ENCODE measurements at regions not wholly inside any gene's neighbourhood (a gene's known extent, or its start where the extent isn't known, plus 50 kb on each side); places are given as distances from the start of the nearest gene placed in this dataset.

GRCh38 chr17:55668312-55668920 lies 54.2 kb downstream of the TMEM100 start:
- no peaks in the 10 kb centered on the region for H3K36me3 ChIP-seq (ENCODE audit: control insufficient read depth in 5 of 5, insufficient read depth in 5 of 5, low read length in 5 of 5)
- H3K9ac ChIP-seq (ENCODE audit: low read length in 5 of 5): no peak overlapping the region
- no peaks in the 10 kb centered on the region for H3K27me3 ChIP-seq (ENCODE audit: control insufficient read depth in 5 of 5, insufficient read depth in 4 of 5, low read length in 5 of 5)
- H3K27ac ChIP-seq (ENCODE audit: low read depth, low read length): no peak overlapping the region
- no peak overlapping the region for H3K4me3 ChIP-seq (ENCODE audit: low read depth in 1 of 5, low read length in 5 of 5)
- peaks cover 0 to 12% (median 6%) of the 10 kb centered on the region in 5 donors for H3K4me1 ChIP-seq (ENCODE audit: control insufficient read depth in 5 of 5, insufficient read depth in 5 of 5, low read length in 5 of 5)
- no peaks in the 10 kb centered on the region for H3K9me3 ChIP-seq (ENCODE audit: control insufficient read depth in 5 of 5, low read length in 5 of 5)

DNA sequence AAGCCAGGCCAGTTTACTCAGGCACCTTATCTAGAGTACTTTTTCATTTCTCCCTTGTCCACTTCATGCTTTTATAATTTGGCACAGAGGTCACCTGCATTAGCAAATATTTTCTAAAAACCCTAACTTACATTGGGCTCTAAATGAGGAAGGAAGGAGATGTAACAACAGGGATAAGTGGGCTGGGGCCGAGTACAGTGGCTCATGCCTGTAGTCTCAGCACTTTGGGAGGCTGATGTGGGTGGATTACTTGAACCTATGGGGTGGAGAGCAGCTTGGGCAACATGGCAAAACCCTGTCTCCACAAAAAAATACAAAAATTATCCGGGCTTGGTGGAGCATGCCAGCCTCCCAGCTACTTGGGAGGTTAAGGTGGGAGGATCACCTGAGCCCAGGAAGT lies 55.9 kb downstream of the TMEM100 start:
- Histone ChIP-seq H3K9me3 (ENCODE audit: control insufficient read depth in 5 of 5, low read length in 5 of 5) (no peaks in the 10 kb centered on the region), H3K36me3 (ENCODE audit: control insufficient read depth in 5 of 5, insufficient read depth in 5 of 5, low read length in 5 of 5) (no peaks in the 10 kb centered on the region), H3K27me3 (ENCODE audit: control insufficient read depth in 5 of 5, insufficient read depth in 4 of 5, low read length in 5 of 5) (no peaks in the 10 kb centered on the region), H3K9ac (ENCODE audit: low read length in 5 of 5) (no peak overlapping the region), H3K4me1 (ENCODE audit: control insufficient read depth in 5 of 5, insufficient read depth in 5 of 5, low read length in 5 of 5) (no peaks in the 10 kb centered on the region), H3K4me3 (ENCODE audit: low read depth in 1 of 5, low read length in 5 of 5) (no peak overlapping the region), H3K27ac (ENCODE audit: low read depth, low read length) (no peak overlapping the region)

DNA sequence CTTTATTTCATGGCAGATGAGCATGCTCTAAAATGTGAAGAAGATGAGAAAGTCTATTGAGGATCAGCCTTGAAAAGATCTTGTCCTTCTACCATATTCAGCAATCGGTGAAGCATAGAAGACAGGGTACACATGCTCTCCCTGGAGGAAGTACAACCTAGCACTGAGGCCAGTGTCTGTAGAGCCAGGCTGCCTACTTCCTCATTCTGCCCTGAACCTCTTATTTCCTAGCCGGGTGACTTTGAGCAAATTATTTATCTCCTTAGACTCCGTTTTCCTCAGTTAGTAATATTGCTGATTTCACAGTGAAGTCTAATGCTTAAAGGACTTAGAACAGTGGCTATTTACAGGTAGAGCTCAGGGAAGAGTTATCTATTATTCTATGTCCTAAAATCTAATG lies 58.4 kb downstream of the TMEM100 start:
- no peak overlapping the region for H3K9ac ChIP-seq (ENCODE audit: low read length in 5 of 5)
- H3K9me3 ChIP-seq (ENCODE audit: control insufficient read depth in 5 of 5, low read length in 5 of 5): no peaks in the 10 kb centered on the region
- no peak overlapping the region for H3K27ac ChIP-seq (ENCODE audit: low read depth, low read length)
- no peak overlapping the region for H3K4me3 ChIP-seq (ENCODE audit: low read depth in 1 of 5, low read length in 5 of 5)
- H3K4me1 ChIP-seq (ENCODE audit: control insufficient read depth in 5 of 5, insufficient read depth in 5 of 5, low read length in 5 of 5): peaks cover 0 to 15% (median 12%) of the 10 kb centered on the region in 5 donors
- H3K36me3 ChIP-seq (ENCODE audit: control insufficient read depth in 5 of 5, insufficient read depth in 5 of 5, low read length in 5 of 5): no peaks in the 10 kb centered on the region
- no peaks in the 10 kb centered on the region for H3K27me3 ChIP-seq (ENCODE audit: control insufficient read depth in 5 of 5, insufficient read depth in 4 of 5, low read length in 5 of 5)

DNA sequence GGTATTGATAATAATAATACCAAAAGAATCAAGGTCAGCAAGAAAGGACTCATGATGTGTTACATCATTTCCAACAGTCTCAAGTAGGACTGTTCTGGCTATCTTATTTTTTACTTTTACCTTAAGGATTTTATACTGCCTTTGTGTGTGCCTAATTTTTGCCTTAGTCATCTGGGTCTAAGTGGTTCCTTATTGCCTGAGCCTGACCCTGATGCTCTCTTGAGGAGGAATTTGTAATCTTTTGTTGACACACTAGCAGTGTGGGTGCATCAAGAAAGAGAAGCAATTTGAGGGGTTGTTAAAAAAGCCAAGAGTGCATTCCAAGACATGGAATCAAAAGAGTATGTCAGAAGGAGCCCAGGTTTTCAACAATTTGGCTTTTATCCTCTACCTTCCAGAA lies 59.3 kb downstream of the TMEM100 start:
- Histone ChIP-seq H3K9me3 (ENCODE audit: control insufficient read depth in 5 of 5, low read length in 5 of 5) (no peaks in the 10 kb centered on the region), H3K36me3 (ENCODE audit: control insufficient read depth in 5 of 5, insufficient read depth in 5 of 5, low read length in 5 of 5) (no peaks in the 10 kb centered on the region)

GRCh38 chr17:55661963-55662834 lies 60.5 kb downstream of the TMEM100 start:
- H3K4me1 ChIP-seq (ENCODE audit: control insufficient read depth in 5 of 5, insufficient read depth in 5 of 5, low read length in 5 of 5): peaks cover 0 to 15% (median 12%) of the 10 kb centered on the region in 5 donors

More for the DNA sequence above, 59.3 kb downstream of the TMEM100 start:
- Histone ChIP-seq H3K27me3 (ENCODE audit: control insufficient read depth in 5 of 5, insufficient read depth in 4 of 5, low read length in 5 of 5) (no peaks in the 10 kb centered on the region), H3K4me1 (ENCODE audit: control insufficient read depth in 5 of 5, insufficient read depth in 5 of 5, low read length in 5 of 5) (peaks cover 0 to 15% (median 12%) of the 10 kb centered on the region in 5 donors), H3K27ac (ENCODE audit: low read depth, low read length) (no peak overlapping the region), H3K4me3 (ENCODE audit: low read depth in 1 of 5, low read length in 5 of 5) (no peak overlapping the region), H3K9ac (ENCODE audit: low read length in 5 of 5) (no peak overlapping the region)

DNA sequence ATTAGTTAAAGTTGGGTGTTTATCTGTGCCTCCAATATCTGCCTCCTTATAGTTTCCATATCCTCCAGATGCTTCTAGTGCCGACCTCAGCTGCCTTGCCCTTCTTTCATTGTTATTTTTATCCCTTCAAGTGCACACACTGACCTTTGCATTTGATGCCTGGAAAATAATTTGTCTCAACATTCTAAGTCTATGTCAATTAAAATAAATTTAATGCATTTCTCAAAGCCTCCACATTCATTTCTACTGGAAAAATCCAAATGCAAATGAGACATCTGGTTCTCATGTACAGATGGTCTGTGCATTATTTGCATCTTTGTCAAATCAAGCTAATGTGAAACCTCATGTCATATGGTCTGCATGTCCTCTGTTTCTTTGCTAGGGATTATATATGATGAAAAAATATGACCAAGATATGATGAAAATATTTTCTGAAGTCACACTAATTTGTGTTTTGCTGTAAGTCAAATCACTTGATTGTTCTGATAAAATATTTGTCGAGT lies 61.4 kb downstream of the TMEM100 start:
- Histone ChIP-seq H3K9ac (ENCODE audit: low read length in 5 of 5) (no peak overlapping the region), H3K4me1 (ENCODE audit: control insufficient read depth in 5 of 5, insufficient read depth in 5 of 5, low read length in 5 of 5) (peaks cover 0 to 15% (median 12%) of the 10 kb centered on the region in 5 donors), H3K36me3 (ENCODE audit: control insufficient read depth in 5 of 5, insufficient read depth in 5 of 5, low read length in 5 of 5) (no peaks in the 10 kb centered on the region), H3K4me3 (ENCODE audit: low read depth in 1 of 5, low read length in 5 of 5) (no peak overlapping the region), H3K27me3 (ENCODE audit: control insufficient read depth in 5 of 5, insufficient read depth in 4 of 5, low read length in 5 of 5) (no peaks in the 10 kb centered on the region), H3K27ac (ENCODE audit: low read depth, low read length) (no peak overlapping the region), H3K9me3 (ENCODE audit: control insufficient read depth in 5 of 5, low read length in 5 of 5) (no peaks in the 10 kb centered on the region)

More at GRCh38 chr17:55661963-55662834, 60.5 kb downstream of the TMEM100 start:
- H3K4me3 ChIP-seq (ENCODE audit: low read depth in 1 of 5, low read length in 5 of 5): no peak overlapping the region
- no peaks in the 10 kb centered on the region for H3K27me3 ChIP-seq (ENCODE audit: control insufficient read depth in 5 of 5, insufficient read depth in 4 of 5, low read length in 5 of 5)
- H3K9me3 ChIP-seq (ENCODE audit: control insufficient read depth in 5 of 5, low read length in 5 of 5): no peaks in the 10 kb centered on the region
- no peak overlapping the region for H3K9ac ChIP-seq (ENCODE audit: low read length in 5 of 5)
- no peaks in the 10 kb centered on the region for H3K36me3 ChIP-seq (ENCODE audit: control insufficient read depth in 5 of 5, insufficient read depth in 5 of 5, low read length in 5 of 5)
- no peak overlapping the region for H3K27ac ChIP-seq (ENCODE audit: low read depth, low read length)

DNA sequence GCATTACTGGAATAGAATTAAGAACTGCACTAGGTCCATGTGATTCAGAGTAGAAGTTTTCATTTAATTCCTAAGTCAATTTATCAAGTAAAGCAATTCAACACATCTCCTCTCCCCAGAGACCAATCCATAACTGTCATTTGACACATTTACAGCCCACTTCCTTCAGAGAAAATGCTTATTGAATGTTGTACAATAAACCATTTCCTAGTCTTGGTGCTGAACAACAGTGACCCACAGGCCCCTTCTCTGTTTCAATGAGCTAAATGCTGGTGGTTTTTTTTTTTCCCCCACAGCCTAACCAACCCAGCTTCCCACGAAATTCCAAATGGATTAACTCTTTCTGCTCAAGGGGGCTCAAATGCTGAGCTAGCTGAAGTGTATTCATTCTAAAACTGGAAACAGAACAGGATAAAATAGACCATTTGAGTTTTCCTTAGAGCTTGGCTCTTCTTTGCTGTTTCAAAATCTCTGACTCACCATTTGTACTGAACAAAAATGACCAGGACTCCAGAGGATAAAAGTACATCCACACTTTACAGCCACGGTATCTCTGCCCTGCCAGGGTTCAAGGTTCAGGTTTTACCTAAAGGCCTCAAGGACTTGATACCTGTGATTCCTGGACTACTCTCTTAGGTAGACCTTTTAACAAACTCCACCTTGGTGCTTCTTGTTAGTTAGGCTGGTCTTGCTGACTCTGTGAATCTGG lies 62.3 kb downstream of the TMEM100 start:
- Histone ChIP-seq H3K36me3 (ENCODE audit: control insufficient read depth in 5 of 5, insufficient read depth in 5 of 5, low read length in 5 of 5) (no peaks in the 10 kb centered on the region), H3K27ac (ENCODE audit: low read depth, low read length) (peak overlapping the region; percentile 9), H3K4me1 (ENCODE audit: control insufficient read depth in 5 of 5, insufficient read depth in 5 of 5, low read length in 5 of 5) (peaks cover 0 to 15% (median 12%) of the 10 kb centered on the region in 5 donors), H3K9me3 (ENCODE audit: control insufficient read depth in 5 of 5, low read length in 5 of 5) (no peaks in the 10 kb centered on the region), H3K27me3 (ENCODE audit: control insufficient read depth in 5 of 5, insufficient read depth in 4 of 5, low read length in 5 of 5) (no peaks in the 10 kb centered on the region), H3K9ac (ENCODE audit: low read length in 5 of 5) (no peak overlapping the region), H3K4me3 (ENCODE audit: low read depth in 1 of 5, low read length in 5 of 5) (no peak overlapping the region)

DNA sequence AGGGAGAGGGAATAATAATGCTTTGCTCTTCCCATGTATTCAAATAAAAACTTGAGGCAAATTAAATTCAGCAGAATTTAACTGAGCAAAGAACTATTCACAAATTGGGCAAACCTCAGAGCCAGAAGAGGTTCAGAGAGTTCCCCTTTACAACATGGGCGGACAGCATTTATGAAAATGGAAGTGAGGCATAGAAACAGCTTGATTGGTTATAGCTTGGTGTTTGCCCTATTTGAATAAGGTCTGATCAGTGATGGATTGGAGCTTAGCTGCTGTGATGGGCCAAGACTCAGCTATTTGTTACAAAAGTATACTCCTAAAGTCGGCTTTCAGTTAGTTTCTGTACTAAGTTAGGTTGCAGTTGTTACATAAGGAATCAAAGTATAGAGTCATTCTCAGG lies 63.0 kb downstream of the TMEM100 start:
- no peaks in the 10 kb centered on the region for H3K36me3 ChIP-seq (ENCODE audit: control insufficient read depth in 5 of 5, insufficient read depth in 5 of 5, low read length in 5 of 5)
- no peaks in the 10 kb centered on the region for H3K27me3 ChIP-seq (ENCODE audit: control insufficient read depth in 5 of 5, insufficient read depth in 4 of 5, low read length in 5 of 5)
- no peak overlapping the region for H3K9ac ChIP-seq (ENCODE audit: low read length in 5 of 5)
- H3K9me3 ChIP-seq (ENCODE audit: control insufficient read depth in 5 of 5, low read length in 5 of 5): no peaks in the 10 kb centered on the region
- H3K4me1 ChIP-seq (ENCODE audit: control insufficient read depth in 5 of 5, insufficient read depth in 5 of 5, low read length in 5 of 5): peaks cover 0 to 19% (median 14%) of the 10 kb centered on the region in 5 donors
- no peak overlapping the region for H3K4me3 ChIP-seq (ENCODE audit: low read depth in 1 of 5, low read length in 5 of 5)
- no peak overlapping the region for H3K27ac ChIP-seq (ENCODE audit: low read depth, low read length)

DNA sequence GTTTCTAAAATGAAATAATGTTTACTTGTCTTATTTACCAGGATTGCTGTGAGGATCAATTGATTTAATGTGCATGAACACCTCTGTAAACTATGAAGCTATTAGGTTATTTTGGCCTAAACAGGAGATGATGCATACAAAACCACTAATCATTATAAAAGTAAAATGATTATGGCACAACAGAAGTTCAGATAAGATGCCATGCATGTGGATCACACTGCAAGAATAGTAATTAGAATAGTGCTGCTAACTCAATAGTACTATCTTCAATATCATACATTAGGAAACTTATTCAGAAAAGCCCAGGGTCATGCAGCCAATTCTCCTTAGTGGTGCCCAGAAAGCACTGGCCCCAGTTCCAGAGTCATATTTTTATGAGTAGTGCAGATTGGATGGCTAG lies 66.9 kb downstream of the TMEM100 start:
- H3K27ac ChIP-seq (ENCODE audit: low read depth, low read length): no peak overlapping the region
- no peak overlapping the region for H3K4me3 ChIP-seq (ENCODE audit: low read depth in 1 of 5, low read length in 5 of 5)
- no peaks in the 10 kb centered on the region for H3K36me3 ChIP-seq (ENCODE audit: control insufficient read depth in 5 of 5, insufficient read depth in 5 of 5, low read length in 5 of 5)
- H3K9ac ChIP-seq (ENCODE audit: low read length in 5 of 5): no peak overlapping the region
- H3K27me3 ChIP-seq (ENCODE audit: control insufficient read depth in 5 of 5, insufficient read depth in 4 of 5, low read length in 5 of 5): no peaks in the 10 kb centered on the region
- no peaks in the 10 kb centered on the region for H3K9me3 ChIP-seq (ENCODE audit: control insufficient read depth in 5 of 5, low read length in 5 of 5)
- peaks cover 0 to 26% (median 12%) of the 10 kb centered on the region in 5 donors for H3K4me1 ChIP-seq (ENCODE audit: control insufficient read depth in 5 of 5, insufficient read depth in 5 of 5, low read length in 5 of 5)
